Liver (tissue), 8 donors: ENCODE measurements at regions not wholly inside any gene's neighbourhood (a gene's known extent, or its start where the extent isn't known, plus 50 kb on each side); places are given as distances from the start of the nearest gene placed in this dataset.

ENCODE experiments used
- DNase-seq: peaks from one replicate; pipeline ENCODE4 v3.0.0-alpha.2; 2017; ENCODE audit warnings: low spot score
- H3K27ac ChIP-seq, 2 donors: one replicate each; pipeline ENCODE4 v1.7.0; 2013; ENCODE audit warnings: inconsistent platforms in 2 of 2, low read length in 2 of 2, control low read depth in 1 of 2, low read depth in 1 of 2, mild to moderate bottlenecking in 1 of 2
- H3K27me3 ChIP-seq, 4 donors: one replicate each; pipeline versions ENCODE4 v1.6.1 to v1.7.0; 2013; ENCODE audit warnings: low read length in 3 of 4, inconsistent platforms in 1 of 4, mild to moderate bottlenecking in 1 of 4, moderate library complexity in 1 of 4; ENCODE audit not compliant: control insufficient read depth in 4 of 4, insufficient read depth in 4 of 4
- H3K36me3 ChIP-seq, 4 donors: one replicate each; pipeline versions ENCODE4 v1.6.1 to v1.7.0; 2013; ENCODE audit warnings: low read length in 3 of 4, mild to moderate bottlenecking in 3 of 4, low read depth in 1 of 4, moderate library complexity in 1 of 4; ENCODE audit not compliant: control insufficient read depth in 4 of 4, insufficient read depth in 3 of 4
- H3K4me1 ChIP-seq, 4 donors: one replicate each; pipeline versions ENCODE4 v1.6.1 to v1.7.0; 2013; ENCODE audit warnings: low read length in 3 of 4, mild to moderate bottlenecking in 3 of 4, moderate library complexity in 1 of 4; ENCODE audit not compliant: control insufficient read depth in 4 of 4, insufficient read depth in 4 of 4
- H3K4me3 ChIP-seq, 3 donors: one replicate each; pipeline versions ENCODE4 v1.6.1 to v1.7.0; 2013; ENCODE audit warnings: low read length in 3 of 3, control low read depth in 1 of 3, low read depth in 1 of 3, mild to moderate bottlenecking in 1 of 3
- H3K9ac ChIP-seq, 2 donors: one replicate each; pipeline ENCODE4 v1.7.0; 2013; ENCODE audit warnings: low read length in 2 of 2, mild to moderate bottlenecking in 2 of 2, moderate library complexity in 2 of 2, control low read depth in 1 of 2, low read depth in 1 of 2
- H3K9me3 ChIP-seq, 4 donors: one replicate each; pipeline versions ENCODE4 v1.6.1 to v1.7.0; 2013; ENCODE audit warnings: low read length in 3 of 4; ENCODE audit not compliant: control insufficient read depth in 4 of 4
- EGR1 ChIP-seq, 2 donors: IDR thresholded peaks; 2 replicates each; pipeline ENCODE4 v1.6.1; 2016 to 2018; ENCODE audit warnings: antibody characterized with exemption in 2 of 2, low read depth in 2 of 2
- FOXA1 ChIP-seq: IDR thresholded peaks from 2 replicates; pipeline ENCODE4 v1.6.1; 2016; ENCODE audit warnings: antibody characterized with exemption
- FOXA2 ChIP-seq: IDR thresholded peaks from 2 replicates; pipeline ENCODE4 v1.6.1; 2016; ENCODE audit warnings: antibody characterized with exemption
- GABPA ChIP-seq, 2 donors: IDR thresholded peaks in 1 of 2; conservative IDR thresholded peaks in 1 of 2; 2 replicates each; pipeline ENCODE4 v1.6.1; 2016; ENCODE audit warnings: antibody characterized with exemption in 2 of 2, mild to moderate bottlenecking in 1 of 2, moderate library complexity in 1 of 2
- HNF4A ChIP-seq, 2 donors: conservative IDR thresholded peaks; 2 replicates each; pipeline ENCODE4 v1.6.1; 2016; ENCODE audit warnings: antibody characterized with exemption in 2 of 2, mild to moderate bottlenecking in 2 of 2
- HNF4G ChIP-seq: IDR thresholded peaks from 2 replicates; pipeline ENCODE4 v1.6.1; 2016; ENCODE audit warnings: antibody characterized with exemption
- JUND ChIP-seq, 2 donors: IDR thresholded peaks; 2 replicates each; pipeline ENCODE4 v1.6.1; 2016; ENCODE audit warnings: antibody characterized with exemption in 2 of 2
- NR2F2 ChIP-seq: IDR thresholded peaks from 2 replicates; pipeline ENCODE4 v1.6.1; 2016; ENCODE audit warnings: antibody characterized with exemption
- RAD21 ChIP-seq, 2 donors: IDR thresholded peaks; 2 replicates each; pipeline ENCODE4 v1.6.1; 2016; ENCODE audit warnings: antibody characterized with exemption in 2 of 2, mild to moderate bottlenecking in 2 of 2
- RXRA ChIP-seq, 2 donors: IDR thresholded peaks; 2 replicates each; pipeline ENCODE4 v1.6.1; 2017 to 2018; ENCODE audit warnings: antibody characterized with exemption in 2 of 2, mild to moderate bottlenecking in 1 of 2
- SP1 ChIP-seq: IDR thresholded peaks from 2 replicates; pipeline ENCODE4 v1.6.1; 2018; ENCODE audit warnings: antibody characterized with exemption, mild to moderate bottlenecking
- TAF1 ChIP-seq: conservative IDR thresholded peaks from 2 replicates; pipeline ENCODE4 v1.6.1; 2016; ENCODE audit warnings: antibody characterized with exemption, mild to moderate bottlenecking
- YY1 ChIP-seq: IDR thresholded peaks from 2 replicates; pipeline ENCODE4 v1.6.1; 2016; ENCODE audit warnings: antibody characterized with exemption, mild to moderate bottlenecking
- WGBS: extraction: QIAGEN DNeasy Blood & Tissue Kit; methylation state at CpG from one replicate; pipeline ENCODE4 v1.1.7; 2013; 5-methylcytosine and 5-hydroxymethylcytosine counted together
- TF ChIP-seq, protein P1 (sequence below): IDR thresholded peaks from 2 replicates; pipeline ENCODE4 v1.6.1; 2016; ENCODE audit warnings: antibody characterized with exemption
- TF ChIP-seq, protein P2 (sequence below): fragments of 150-350 bp; IDR thresholded peaks from 2 replicates; pipeline ENCODE4 v1.5.1; 2017; ENCODE audit warnings: improper control_type of control experiment, low read depth, low read length; ENCODE audit not compliant: missing input control
- TF ChIP-seq, protein P3 (sequence below): IDR thresholded peaks from 2 replicates; pipeline ENCODE4 v1.6.1; 2016; ENCODE audit warnings: antibody characterized with exemption
- TF ChIP-seq, protein P4 (sequence below): IDR thresholded peaks from 2 replicates; pipeline ENCODE4 v1.6.1; 2016; ENCODE audit warnings: antibody characterized with exemption, mild to moderate bottlenecking
- donor health status: healthy.
- donor health status: healthy.
- donor health status: healthy.
- donor health status: healthy.
- donor health status: healthy.

DNA sequence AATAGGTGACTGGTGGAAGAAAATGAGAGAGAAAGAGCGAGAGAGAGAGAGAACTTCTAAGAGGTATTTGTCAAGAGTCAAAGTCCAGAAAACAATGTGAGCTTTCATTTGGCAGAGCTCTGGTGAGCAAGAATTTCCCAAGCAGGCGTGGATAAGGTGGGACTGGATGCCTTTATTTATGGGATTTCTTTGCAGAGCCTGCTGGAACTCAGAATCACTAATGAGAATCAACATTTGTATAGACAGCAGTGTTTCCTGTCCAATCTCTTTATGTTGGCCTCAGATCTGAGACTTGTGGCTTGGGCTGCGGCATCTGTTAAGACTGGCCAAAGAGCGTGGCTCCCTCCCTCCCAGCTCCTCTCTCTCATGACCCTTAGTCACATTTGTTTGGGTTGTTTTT lies 67.9 kb upstream of the TBL1X start:
- H3K4me1 ChIP-seq, result peaks cover 0 to 10% (median 0%) of the 10 kb centered on the region in 4 donors
- no peak for DNase-seq
- H3K4me3 ChIP-seq, result no peak overlapping the region
- TF ChIP-seq YY1, result no peak
- TF ChIP-seq, protein P1, sequence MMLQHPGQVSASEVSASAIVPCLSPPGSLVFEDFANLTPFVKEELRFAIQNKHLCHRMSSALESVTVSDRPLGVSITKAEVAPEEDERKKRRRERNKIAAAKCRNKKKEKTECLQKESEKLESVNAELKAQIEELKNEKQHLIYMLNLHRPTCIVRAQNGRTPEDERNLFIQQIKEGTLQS, result peak; percentile 38
- peak; percentile 62 for TF ChIP-seq HNF4G
- TF ChIP-seq, protein P2, sequence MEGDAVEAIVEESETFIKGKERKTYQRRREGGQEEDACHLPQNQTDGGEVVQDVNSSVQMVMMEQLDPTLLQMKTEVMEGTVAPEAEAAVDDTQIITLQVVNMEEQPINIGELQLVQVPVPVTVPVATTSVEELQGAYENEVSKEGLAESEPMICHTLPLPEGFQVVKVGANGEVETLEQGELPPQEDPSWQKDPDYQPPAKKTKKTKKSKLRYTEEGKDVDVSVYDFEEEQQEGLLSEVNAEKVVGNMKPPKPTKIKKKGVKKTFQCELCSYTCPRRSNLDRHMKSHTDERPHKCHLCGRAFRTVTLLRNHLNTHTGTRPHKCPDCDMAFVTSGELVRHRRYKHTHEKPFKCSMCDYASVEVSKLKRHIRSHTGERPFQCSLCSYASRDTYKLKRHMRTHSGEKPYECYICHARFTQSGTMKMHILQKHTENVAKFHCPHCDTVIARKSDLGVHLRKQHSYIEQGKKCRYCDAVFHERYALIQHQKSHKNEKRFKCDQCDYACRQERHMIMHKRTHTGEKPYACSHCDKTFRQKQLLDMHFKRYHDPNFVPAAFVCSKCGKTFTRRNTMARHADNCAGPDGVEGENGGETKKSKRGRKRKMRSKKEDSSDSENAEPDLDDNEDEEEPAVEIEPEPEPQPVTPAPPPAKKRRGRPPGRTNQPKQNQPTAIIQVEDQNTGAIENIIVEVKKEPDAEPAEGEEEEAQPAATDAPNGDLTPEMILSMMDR, result no peak
- peak in 1 of 2 donors; percentile 16 for TF ChIP-seq RXRA (IDR thresholded peaks at IDR 0.05)
- no peak for TF ChIP-seq EGR1 (IDR thresholded peaks at IDR 0.05; ENCODE audit: low read depth in 2 of 2)
- TF ChIP-seq SP1, result peak; percentile 49
- no peak for TF ChIP-seq TAF1
- TF ChIP-seq RAD21 (IDR thresholded peaks at IDR 0.05), result peak in 1 of 2 donors; percentile 39
- TF ChIP-seq JUND (IDR thresholded peaks at IDR 0.05), result peak in 1 of 2 donors; percentile 82
- peak; percentile 82 to 87 for TF ChIP-seq HNF4A (conservative IDR thresholded peaks at IDR 0.05)
- no peaks in the 10 kb centered on the region for H3K9me3 ChIP-seq
- no peaks in the 10 kb centered on the region for H3K27me3 ChIP-seq
- no peak overlapping the region for H3K27ac ChIP-seq
- H3K9ac ChIP-seq, result no peak overlapping the region
- H3K36me3 ChIP-seq, result no peaks in the 10 kb centered on the region
- WGBS, result 39% methylated on average over 4 of the region's 4 CpGs

DNA sequence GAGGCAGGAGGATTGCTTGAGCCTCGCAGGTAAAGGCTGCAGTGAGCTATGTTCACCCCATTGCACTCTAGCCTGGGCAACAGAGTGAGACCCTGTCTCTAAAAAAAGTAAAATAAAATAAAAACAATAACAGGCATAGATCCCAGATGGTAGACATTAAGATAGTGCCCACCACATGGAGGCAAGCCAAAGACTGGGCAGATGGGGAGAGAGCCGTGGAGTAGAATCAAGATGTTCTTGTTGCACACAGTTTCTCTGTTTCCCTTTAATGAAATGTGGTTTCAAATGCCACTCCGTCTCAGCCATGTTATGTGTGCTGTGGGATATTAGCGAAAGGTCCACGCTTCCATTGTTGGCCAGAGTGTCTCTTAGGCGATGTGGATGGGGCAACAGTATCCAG lies 63.8 kb upstream of the TBL1X start:
- Histone ChIP-seq H3K4me3 (no peak overlapping the region), H3K27ac (no peak overlapping the region), H3K4me1 (peaks cover 0 to 10% (median 0%) of the 10 kb centered on the region in 4 donors), H3K9ac (no peak overlapping the region), H3K36me3 (no peaks in the 10 kb centered on the region), H3K27me3 (no peaks in the 10 kb centered on the region), H3K9me3 (peaks cover 0 to 5% (median 1%) of the 10 kb centered on the region in 4 donors)
- TF ChIP-seq JUND (IDR thresholded peaks at IDR 0.05) (no peak), HNF4G (no peak), NR2F2 (no peak), FOXA2 (no peak)
- TF ChIP-seq, protein P1, result no peak
- TF ChIP-seq, protein P3, sequence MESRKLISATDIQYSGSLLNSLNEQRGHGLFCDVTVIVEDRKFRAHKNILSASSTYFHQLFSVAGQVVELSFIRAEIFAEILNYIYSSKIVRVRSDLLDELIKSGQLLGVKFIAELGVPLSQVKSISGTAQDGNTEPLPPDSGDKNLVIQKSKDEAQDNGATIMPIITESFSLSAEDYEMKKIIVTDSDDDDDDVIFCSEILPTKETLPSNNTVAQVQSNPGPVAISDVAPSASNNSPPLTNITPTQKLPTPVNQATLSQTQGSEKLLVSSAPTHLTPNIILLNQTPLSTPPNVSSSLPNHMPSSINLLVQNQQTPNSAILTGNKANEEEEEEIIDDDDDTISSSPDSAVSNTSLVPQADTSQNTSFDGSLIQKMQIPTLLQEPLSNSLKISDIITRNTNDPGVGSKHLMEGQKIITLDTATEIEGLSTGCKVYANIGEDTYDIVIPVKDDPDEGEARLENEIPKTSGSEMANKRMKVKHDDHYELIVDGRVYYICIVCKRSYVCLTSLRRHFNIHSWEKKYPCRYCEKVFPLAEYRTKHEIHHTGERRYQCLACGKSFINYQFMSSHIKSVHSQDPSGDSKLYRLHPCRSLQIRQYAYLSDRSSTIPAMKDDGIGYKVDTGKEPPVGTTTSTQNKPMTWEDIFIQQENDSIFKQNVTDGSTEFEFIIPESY, result no peak
- no peak for DNase-seq
- WGBS, result 96% methylated on average over 6 of the region's 6 CpGs

DNA sequence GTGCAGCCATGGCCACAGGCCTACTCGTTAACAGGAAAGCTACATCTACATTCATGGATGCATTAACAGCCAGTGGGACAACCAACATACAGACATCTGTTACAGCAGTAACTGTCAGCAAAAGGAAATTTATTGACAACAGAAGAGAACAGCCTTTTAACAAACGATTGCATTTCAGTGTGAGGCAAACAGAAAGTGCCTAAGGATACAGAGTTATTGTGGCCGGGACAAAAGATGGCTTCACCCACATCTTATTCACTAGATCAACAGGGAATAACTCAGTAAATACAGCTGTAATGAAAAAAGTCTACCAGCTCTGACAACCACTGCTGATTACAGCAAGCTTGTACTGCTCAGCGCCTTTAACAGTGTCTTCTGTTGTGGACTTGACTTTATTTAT lies 61.5 kb upstream of the TBL1X start:
- DNase-seq, result no peak
- peaks cover 0 to 8% (median 1%) of the 10 kb centered on the region in 4 donors for H3K9me3 ChIP-seq
- no peak for TF ChIP-seq YY1
- TF ChIP-seq FOXA1, result no peak
- no peak for TF ChIP-seq GABPA (IDR thresholded peaks at IDR 0.05 in 1 of 2, conservative IDR thresholded peaks at IDR 0.05 in 1 of 2)
- TF ChIP-seq FOXA2, result no peak
- no peak for TF ChIP-seq NR2F2
- TF ChIP-seq HNF4G, result no peak
- TF ChIP-seq, protein P1, result no peak
- no peak for TF ChIP-seq RXRA (IDR thresholded peaks at IDR 0.05)
- TF ChIP-seq HNF4A (conservative IDR thresholded peaks at IDR 0.05), result no peak
- no peak for TF ChIP-seq JUND (IDR thresholded peaks at IDR 0.05)
- no peak for TF ChIP-seq RAD21 (IDR thresholded peaks at IDR 0.05)
- TF ChIP-seq, protein P3, result no peak
- TF ChIP-seq, protein P4, sequence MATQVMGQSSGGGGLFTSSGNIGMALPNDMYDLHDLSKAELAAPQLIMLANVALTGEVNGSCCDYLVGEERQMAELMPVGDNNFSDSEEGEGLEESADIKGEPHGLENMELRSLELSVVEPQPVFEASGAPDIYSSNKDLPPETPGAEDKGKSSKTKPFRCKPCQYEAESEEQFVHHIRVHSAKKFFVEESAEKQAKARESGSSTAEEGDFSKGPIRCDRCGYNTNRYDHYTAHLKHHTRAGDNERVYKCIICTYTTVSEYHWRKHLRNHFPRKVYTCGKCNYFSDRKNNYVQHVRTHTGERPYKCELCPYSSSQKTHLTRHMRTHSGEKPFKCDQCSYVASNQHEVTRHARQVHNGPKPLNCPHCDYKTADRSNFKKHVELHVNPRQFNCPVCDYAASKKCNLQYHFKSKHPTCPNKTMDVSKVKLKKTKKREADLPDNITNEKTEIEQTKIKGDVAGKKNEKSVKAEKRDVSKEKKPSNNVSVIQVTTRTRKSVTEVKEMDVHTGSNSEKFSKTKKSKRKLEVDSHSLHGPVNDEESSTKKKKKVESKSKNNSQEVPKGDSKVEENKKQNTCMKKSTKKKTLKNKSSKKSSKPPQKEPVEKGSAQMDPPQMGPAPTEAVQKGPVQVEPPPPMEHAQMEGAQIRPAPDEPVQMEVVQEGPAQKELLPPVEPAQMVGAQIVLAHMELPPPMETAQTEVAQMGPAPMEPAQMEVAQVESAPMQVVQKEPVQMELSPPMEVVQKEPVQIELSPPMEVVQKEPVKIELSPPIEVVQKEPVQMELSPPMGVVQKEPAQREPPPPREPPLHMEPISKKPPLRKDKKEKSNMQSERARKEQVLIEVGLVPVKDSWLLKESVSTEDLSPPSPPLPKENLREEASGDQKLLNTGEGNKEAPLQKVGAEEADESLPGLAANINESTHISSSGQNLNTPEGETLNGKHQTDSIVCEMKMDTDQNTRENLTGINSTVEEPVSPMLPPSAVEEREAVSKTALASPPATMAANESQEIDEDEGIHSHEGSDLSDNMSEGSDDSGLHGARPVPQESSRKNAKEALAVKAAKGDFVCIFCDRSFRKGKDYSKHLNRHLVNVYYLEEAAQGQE, result no peak
- TF ChIP-seq TAF1, result no peak
- TF ChIP-seq SP1, result no peak

More for the DNA sequence above, 61.5 kb upstream of the TBL1X start:
- Histone ChIP-seq H3K36me3 (no peaks in the 10 kb centered on the region), H3K27ac (no peak overlapping the region), H3K4me3 (no peak overlapping the region), H3K9ac (no peak overlapping the region), H3K27me3 (no peaks in the 10 kb centered on the region), H3K4me1 (no peaks in the 10 kb centered on the region)
- WGBS, result 88% methylated on average over 4 of the region's 4 CpGs
